T-helper 17 cell (primary cell): ENCODE measurements at regions not wholly inside any gene's neighbourhood (a gene's known extent, or its start where the extent isn't known, plus 50 kb on each side); places are given as distances from the start of the nearest gene placed in this dataset.

Experiments
- ATAC-seq: fragments of 150-1000 bp; cut with Tn5 transposase; 2 replicates; pipeline ENCODE4 v1.10.0; 2021; ENCODE audit warnings: mild to moderate bottlenecking, moderate library complexity
- DNase-seq, 3 donors: peaks; one replicate each; pipeline versions ENCODE4 v3.0.0 to v3.0.0-alpha.2; 2020 to 2021
- H3K9me3 ChIP-seq: one replicate; pipeline ENCODE4 v1.7.0; 2013; ENCODE audit warnings: low read length, mild to moderate bottlenecking; ENCODE audit not compliant: control insufficient read depth, poor library complexity, severe bottlenecking
- H3K27ac Mint-ChIP-seq: one replicate; pipeline ENCODE4 v1.8.0; 2022; ENCODE audit warnings: mild to moderate bottlenecking, moderate library complexity, mixed read lengths
- H3K27me3 Mint-ChIP-seq: one replicate; pipeline ENCODE4 v1.8.0; 2022; ENCODE audit warnings: mixed read lengths
- H3K36me3 Mint-ChIP-seq: one replicate; pipeline ENCODE4 v1.8.0; 2022; ENCODE audit warnings: low read depth, mixed read lengths
- H3K4me1 Mint-ChIP-seq: one replicate; pipeline ENCODE4 v1.8.0; 2022; ENCODE audit warnings: mild to moderate bottlenecking, mixed read lengths
- H3K4me3 Mint-ChIP-seq: one replicate; pipeline ENCODE4 v1.8.0; 2022; ENCODE audit warnings: mild to moderate bottlenecking, moderate library complexity, mixed read lengths

GRCh38 chrY:15559169-15559568 is 1034.8 kb downstream of the NLGN4Y start:
- no peak overlapping the region for H3K4me3 Mint-ChIP-seq
- no peaks in the 10 kb centered on the region for H3K9me3 ChIP-seq
- no peak overlapping the region for H3K27ac Mint-ChIP-seq
- no peaks in the 10 kb centered on the region for H3K4me1 Mint-ChIP-seq
- no peak for DNase-seq
- H3K36me3 Mint-ChIP-seq: no peaks in the 10 kb centered on the region
- no peak for ATAC-seq
- no peaks in the 10 kb centered on the region for H3K27me3 Mint-ChIP-seq

GRCh38 chrY:15560840-15561239 is 1036.5 kb downstream of the NLGN4Y start:
- no peaks in the 10 kb centered on the region for H3K27me3 Mint-ChIP-seq
- no peak overlapping the region for H3K27ac Mint-ChIP-seq
- H3K36me3 Mint-ChIP-seq: no peaks in the 10 kb centered on the region
- ATAC-seq: no peak
- H3K9me3 ChIP-seq: no peaks in the 10 kb centered on the region
- no peak overlapping the region for H3K4me3 Mint-ChIP-seq
- no peaks in the 10 kb centered on the region for H3K4me1 Mint-ChIP-seq
- no peak for DNase-seq

- H3K9me3 ChIP-seq: no peaks in the 10 kb centered on the region
- Mint-ChIP-seq H3K36me3 (no peaks in the 10 kb centered on the region), H3K27ac (no peak overlapping the region), H3K27me3 (no peaks in the 10 kb centered on the region), H3K4me3 (no peak overlapping the region), H3K4me1 (no peaks in the 10 kb centered on the region)
- no peak for ATAC-seq
- no peak for DNase-seq
Observed at GRCh38 chrY:15561501-15562289, 1037.4 kb downstream of the NLGN4Y start.

GRCh38 chrY:15577886-15578285 is 1053.6 kb downstream of the NLGN4Y start:
- Mint-ChIP-seq H3K4me3 (no peak overlapping the region), H3K4me1 (no peaks in the 10 kb centered on the region), H3K27me3 (peaks cover 7% of the 10 kb centered on the region), H3K36me3 (no peaks in the 10 kb centered on the region), H3K27ac (no peak overlapping the region)
- H3K9me3 ChIP-seq: no peaks in the 10 kb centered on the region
- ATAC-seq (no peak), DNase-seq (no peak)

- H3K9me3 ChIP-seq: no peaks in the 10 kb centered on the region
Observed at GRCh38 chrY:15578761-15579160, 1054.4 kb downstream of the NLGN4Y start.

GRCh38 chrY:15579245-15579644 is 1054.9 kb downstream of the NLGN4Y start:
- DNase-seq (no peak), ATAC-seq (no peak)
- Mint-ChIP-seq H3K4me1 (no peaks in the 10 kb centered on the region), H3K27me3 (peaks cover 7% of the 10 kb centered on the region), H3K27ac (no peak overlapping the region), H3K4me3 (no peak overlapping the region), H3K36me3 (no peaks in the 10 kb centered on the region)
- H3K9me3 ChIP-seq: no peaks in the 10 kb centered on the region

More at GRCh38 chrY:15578761-15579160, 1054.4 kb downstream of the NLGN4Y start:
- Mint-ChIP-seq H3K4me1 (no peaks in the 10 kb centered on the region), H3K36me3 (no peaks in the 10 kb centered on the region), H3K4me3 (no peak overlapping the region), H3K27ac (no peak overlapping the region), H3K27me3 (peaks cover 7% of the 10 kb centered on the region)
- no peak for ATAC-seq
- no peak for DNase-seq

- H3K4me1 Mint-ChIP-seq: no peaks in the 10 kb centered on the region
- DNase-seq: no peak
- H3K36me3 Mint-ChIP-seq: no peaks in the 10 kb centered on the region
- H3K27me3 Mint-ChIP-seq: no peaks in the 10 kb centered on the region
- ATAC-seq: no peak
- no peak overlapping the region for H3K4me3 Mint-ChIP-seq
- no peak overlapping the region for H3K27ac Mint-ChIP-seq
- H3K9me3 ChIP-seq: no peaks in the 10 kb centered on the region
Observed at GRCh38 chrY:15583111-15583510, 1058.8 kb downstream of the NLGN4Y start.

GRCh38 chrY:15592957-15593356 is 1068.6 kb downstream of the NLGN4Y start:
- no peaks in the 10 kb centered on the region for H3K9me3 ChIP-seq
- ATAC-seq: no peak
- no peak for DNase-seq
- H3K27me3 Mint-ChIP-seq: no peaks in the 10 kb centered on the region
- H3K36me3 Mint-ChIP-seq: no peaks in the 10 kb centered on the region
- H3K4me1 Mint-ChIP-seq: no peaks in the 10 kb centered on the region
- H3K4me3 Mint-ChIP-seq: no peak overlapping the region
- H3K27ac Mint-ChIP-seq: no peak overlapping the region

- no peak overlapping the region for H3K27ac Mint-ChIP-seq
- no peaks in the 10 kb centered on the region for H3K36me3 Mint-ChIP-seq
- no peaks in the 10 kb centered on the region for H3K9me3 ChIP-seq
- H3K4me1 Mint-ChIP-seq: no peaks in the 10 kb centered on the region
- H3K4me3 Mint-ChIP-seq: no peak overlapping the region
- no peaks in the 10 kb centered on the region for H3K27me3 Mint-ChIP-seq
- DNase-seq: no peak
- no peak for ATAC-seq
Observed at GRCh38 chrY:15593476-15594160, 1069.3 kb downstream of the NLGN4Y start.

GRCh38 chrY:15594179-15594578 is 1069.8 kb downstream of the NLGN4Y start:
- no peak for DNase-seq
- Mint-ChIP-seq H3K27ac (no peak overlapping the region), H3K4me1 (no peaks in the 10 kb centered on the region), H3K36me3 (no peaks in the 10 kb centered on the region), H3K4me3 (no peak overlapping the region), H3K27me3 (no peaks in the 10 kb centered on the region)
- ATAC-seq: no peak
- H3K9me3 ChIP-seq: no peaks in the 10 kb centered on the region

- H3K9me3 ChIP-seq: no peaks in the 10 kb centered on the region
- H3K4me1 Mint-ChIP-seq: no peaks in the 10 kb centered on the region
- DNase-seq (no peak), ATAC-seq (no peak)
- no peaks in the 10 kb centered on the region for H3K36me3 Mint-ChIP-seq
- no peak overlapping the region for H3K27ac Mint-ChIP-seq
- H3K4me3 Mint-ChIP-seq: no peak overlapping the region
- no peaks in the 10 kb centered on the region for H3K27me3 Mint-ChIP-seq
Observed at GRCh38 chrY:15600565-15600964, 1076.2 kb downstream of the NLGN4Y start.

GRCh38 chrY:15624370-15624769 is 1100.0 kb downstream of the NLGN4Y start:
- DNase-seq (no peak), ATAC-seq (no peak)
- no peak overlapping the region for H3K4me3 Mint-ChIP-seq
- H3K27ac Mint-ChIP-seq: no peak overlapping the region
- no peaks in the 10 kb centered on the region for H3K9me3 ChIP-seq
- H3K4me1 Mint-ChIP-seq: no peaks in the 10 kb centered on the region
- no peaks in the 10 kb centered on the region for H3K36me3 Mint-ChIP-seq
- no peaks in the 10 kb centered on the region for H3K27me3 Mint-ChIP-seq

- Mint-ChIP-seq H3K4me3 (no peak overlapping the region), H3K27me3 (no peaks in the 10 kb centered on the region), H3K4me1 (no peaks in the 10 kb centered on the region), H3K36me3 (no peaks in the 10 kb centered on the region), H3K27ac (no peak overlapping the region)
- no peak for DNase-seq
- ATAC-seq: no peak
- H3K9me3 ChIP-seq: no peaks in the 10 kb centered on the region
Observed at GRCh38 chrY:15624928-15625327, 1100.6 kb downstream of the NLGN4Y start.

GRCh38 chrY:15648198-15648597 is 1123.9 kb downstream of the NLGN4Y start:
- no peak overlapping the region for H3K4me3 Mint-ChIP-seq
- H3K27ac Mint-ChIP-seq: no peak overlapping the region
- H3K9me3 ChIP-seq: no peaks in the 10 kb centered on the region
- no peak for ATAC-seq
- no peaks in the 10 kb centered on the region for H3K27me3 Mint-ChIP-seq
- H3K4me1 Mint-ChIP-seq: no peaks in the 10 kb centered on the region
- no peaks in the 10 kb centered on the region for H3K36me3 Mint-ChIP-seq
- DNase-seq: no peak
